ENCODE measurements at regions not wholly inside any gene's neighbourhood (a gene's known extent, or its start where the extent isn't known, plus 50 kb on each side); places are given as distances from the start of the nearest gene placed in this dataset.

DNA sequence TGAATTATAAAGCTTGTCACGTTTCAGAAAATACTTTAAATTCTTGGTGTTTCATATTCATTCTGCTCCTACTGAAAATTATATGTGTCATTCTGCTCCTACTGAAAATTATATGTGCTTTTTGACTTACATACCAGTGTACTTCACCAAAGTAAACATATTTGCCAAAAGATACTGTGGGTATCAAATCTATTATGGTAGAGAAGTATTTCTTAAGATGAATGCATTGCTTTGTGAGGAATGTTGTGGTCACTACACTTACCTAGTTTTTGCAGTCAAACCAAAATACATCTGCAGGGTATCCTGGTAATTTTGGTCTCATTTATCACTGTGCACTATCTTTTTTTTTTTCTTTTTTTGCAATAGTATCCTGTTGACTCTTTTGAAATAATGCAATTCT, 287.7 kb upstream of the MAD2L1 start:
- H3K4me1 ChIP-seq (ENCODE audit: control insufficient read depth, insufficient read depth, low read length): no peaks in the 10 kb centered on the region
- no peak overlapping the region for H3K27ac ChIP-seq (ENCODE audit: low read depth, low read length)
- no peaks in the 10 kb centered on the region for H3K27me3 ChIP-seq (ENCODE audit: control insufficient read depth, insufficient read depth, low read length)
- no peaks in the 10 kb centered on the region for H3K36me3 ChIP-seq (ENCODE audit: control insufficient read depth, insufficient read depth, low read length)
- H3K4me3 ChIP-seq (ENCODE audit: low read depth, low read length): no peak overlapping the region
- H3K9me3 ChIP-seq (ENCODE audit: control insufficient read depth, insufficient read depth, low read length): no peaks in the 10 kb centered on the region
- no peak overlapping the region for H3K9ac ChIP-seq (ENCODE audit: low read depth, low read length)

- Histone ChIP-seq H3K4me3 (ENCODE audit: low read depth, low read length) (no peak overlapping the region), H3K4me1 (ENCODE audit: control insufficient read depth, insufficient read depth, low read length) (no peaks in the 10 kb centered on the region), H3K27me3 (ENCODE audit: control insufficient read depth, insufficient read depth, low read length) (no peaks in the 10 kb centered on the region), H3K27ac (ENCODE audit: low read depth, low read length) (no peak overlapping the region), H3K36me3 (ENCODE audit: control insufficient read depth, insufficient read depth, low read length) (no peaks in the 10 kb centered on the region), H3K9me3 (ENCODE audit: control insufficient read depth, insufficient read depth, low read length) (no peaks in the 10 kb centered on the region), H3K9ac (ENCODE audit: low read depth, low read length) (no peak overlapping the region)
Measured at GRCh38 chr4:120353235-120353634, 286.6 kb upstream of the MAD2L1 start.

- H3K9ac ChIP-seq (ENCODE audit: low read depth, low read length): no peak overlapping the region
- H3K4me1 ChIP-seq (ENCODE audit: control insufficient read depth, insufficient read depth, low read length): no peaks in the 10 kb centered on the region
- no peaks in the 10 kb centered on the region for H3K36me3 ChIP-seq (ENCODE audit: control insufficient read depth, insufficient read depth, low read length)
- H3K9me3 ChIP-seq (ENCODE audit: control insufficient read depth, insufficient read depth, low read length): no peaks in the 10 kb centered on the region
- no peaks in the 10 kb centered on the region for H3K27me3 ChIP-seq (ENCODE audit: control insufficient read depth, insufficient read depth, low read length)
- H3K4me3 ChIP-seq (ENCODE audit: low read depth, low read length): no peak overlapping the region
- no peak overlapping the region for H3K27ac ChIP-seq (ENCODE audit: low read depth, low read length)
Measured at GRCh38 chr4:120352739-120353138, 286.1 kb upstream of the MAD2L1 start.

DNA sequence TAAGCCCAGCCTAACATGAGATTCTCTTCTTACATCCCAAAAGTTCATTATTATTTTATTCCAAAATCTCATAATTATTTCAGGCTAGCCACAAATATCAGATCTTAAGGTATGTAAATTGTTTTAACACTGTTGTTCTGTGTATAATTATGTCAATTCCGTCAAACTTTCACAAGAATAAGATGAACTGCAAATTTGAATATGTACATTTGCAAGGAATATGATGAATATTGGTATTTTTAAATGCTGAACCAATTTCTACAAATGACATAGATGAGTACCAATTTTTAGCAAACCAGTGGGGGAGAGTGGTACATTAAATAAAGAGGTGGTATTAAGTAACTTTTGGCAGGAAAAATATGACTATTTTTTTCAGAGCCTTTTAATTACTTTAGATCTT, 282.3 kb upstream of the MAD2L1 start:
- Histone ChIP-seq H3K4me3 (ENCODE audit: low read depth, low read length) (no peak overlapping the region), H3K27me3 (ENCODE audit: control insufficient read depth, insufficient read depth, low read length) (no peaks in the 10 kb centered on the region), H3K4me1 (ENCODE audit: control insufficient read depth, insufficient read depth, low read length) (no peaks in the 10 kb centered on the region), H3K36me3 (ENCODE audit: control insufficient read depth, insufficient read depth, low read length) (no peaks in the 10 kb centered on the region), H3K27ac (ENCODE audit: low read depth, low read length) (no peak overlapping the region), H3K9ac (ENCODE audit: low read depth, low read length) (no peak overlapping the region), H3K9me3 (ENCODE audit: control insufficient read depth, insufficient read depth, low read length) (no peaks in the 10 kb centered on the region)

GRCh38 chr4:120348521-120348920, 281.9 kb upstream of the MAD2L1 start:
- Histone ChIP-seq H3K9ac (ENCODE audit: low read depth, low read length) (no peak overlapping the region), H3K27me3 (ENCODE audit: control insufficient read depth, insufficient read depth, low read length) (no peaks in the 10 kb centered on the region), H3K36me3 (ENCODE audit: control insufficient read depth, insufficient read depth, low read length) (no peaks in the 10 kb centered on the region), H3K4me3 (ENCODE audit: low read depth, low read length) (no peak overlapping the region), H3K9me3 (ENCODE audit: control insufficient read depth, insufficient read depth, low read length) (no peaks in the 10 kb centered on the region), H3K27ac (ENCODE audit: low read depth, low read length) (no peak overlapping the region), H3K4me1 (ENCODE audit: control insufficient read depth, insufficient read depth, low read length) (no peaks in the 10 kb centered on the region)

DNA sequence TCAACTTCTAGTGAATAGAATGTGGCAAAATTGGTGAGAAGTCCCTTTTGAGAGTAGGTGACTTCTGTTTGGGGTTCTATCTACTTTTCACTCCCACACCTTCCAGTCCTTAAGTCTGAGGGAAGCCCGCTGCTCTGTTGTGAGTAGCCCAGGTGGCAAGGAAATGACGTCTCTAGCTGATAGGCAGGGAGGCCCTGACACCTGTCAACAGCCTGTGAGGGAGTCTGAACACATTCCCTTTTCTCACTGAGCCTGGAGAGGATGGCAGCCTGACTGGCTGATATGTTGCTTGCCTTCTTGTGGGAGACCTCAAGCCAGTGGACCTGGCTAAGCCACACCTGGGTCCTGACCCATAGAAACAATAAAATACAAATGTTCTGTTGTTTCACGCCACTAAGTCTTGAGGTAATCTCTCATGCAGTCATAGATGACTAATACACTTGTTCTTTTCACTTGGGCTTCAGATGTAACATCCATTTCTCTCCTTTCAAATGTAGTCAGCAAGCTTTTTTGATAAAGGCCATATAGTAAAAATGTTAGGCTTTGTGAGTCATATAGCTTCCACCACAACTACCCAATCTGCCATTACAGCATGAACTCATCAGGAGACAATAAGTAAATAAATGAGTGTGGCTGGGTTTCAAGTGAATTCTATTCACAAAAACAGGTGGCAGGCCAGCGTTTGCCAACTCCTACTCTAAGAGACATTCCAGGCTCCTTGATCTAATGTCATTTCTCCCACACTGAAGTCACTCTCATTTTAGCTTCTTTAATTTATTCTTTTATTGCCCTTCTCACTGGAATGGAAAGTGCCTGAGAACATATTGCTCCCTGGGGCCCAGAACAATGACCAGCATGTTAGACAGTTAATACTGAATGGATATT, 265.1 kb upstream of the MAD2L1 start:
- Histone ChIP-seq H3K9me3 (ENCODE audit: control insufficient read depth, insufficient read depth, low read length) (no peaks in the 10 kb centered on the region), H3K27me3 (ENCODE audit: control insufficient read depth, insufficient read depth, low read length) (no peaks in the 10 kb centered on the region), H3K9ac (ENCODE audit: low read depth, low read length) (no peak overlapping the region), H3K27ac (ENCODE audit: low read depth, low read length) (no peak overlapping the region), H3K4me1 (ENCODE audit: control insufficient read depth, insufficient read depth, low read length) (peaks cover 3% of the 10 kb centered on the region; the same call in 1 of the 2 replicates), H3K36me3 (ENCODE audit: control insufficient read depth, insufficient read depth, low read length) (no peaks in the 10 kb centered on the region), H3K4me3 (ENCODE audit: low read depth, low read length) (no peak overlapping the region)

- Histone ChIP-seq H3K27me3 (ENCODE audit: control insufficient read depth, insufficient read depth, low read length) (no peaks in the 10 kb centered on the region), H3K36me3 (ENCODE audit: control insufficient read depth, insufficient read depth, low read length) (no peaks in the 10 kb centered on the region), H3K9me3 (ENCODE audit: control insufficient read depth, insufficient read depth, low read length) (no peaks in the 10 kb centered on the region), H3K4me3 (ENCODE audit: low read depth, low read length) (no peak overlapping the region), H3K27ac (ENCODE audit: low read depth, low read length) (no peak overlapping the region), H3K9ac (ENCODE audit: low read depth, low read length) (no peak overlapping the region), H3K4me1 (ENCODE audit: control insufficient read depth, insufficient read depth, low read length) (peaks cover 3% of the 10 kb centered on the region; the same call in 1 of the 2 replicates)
Measured at GRCh38 chr4:120329386-120329785, 262.7 kb upstream of the MAD2L1 start.

DNA sequence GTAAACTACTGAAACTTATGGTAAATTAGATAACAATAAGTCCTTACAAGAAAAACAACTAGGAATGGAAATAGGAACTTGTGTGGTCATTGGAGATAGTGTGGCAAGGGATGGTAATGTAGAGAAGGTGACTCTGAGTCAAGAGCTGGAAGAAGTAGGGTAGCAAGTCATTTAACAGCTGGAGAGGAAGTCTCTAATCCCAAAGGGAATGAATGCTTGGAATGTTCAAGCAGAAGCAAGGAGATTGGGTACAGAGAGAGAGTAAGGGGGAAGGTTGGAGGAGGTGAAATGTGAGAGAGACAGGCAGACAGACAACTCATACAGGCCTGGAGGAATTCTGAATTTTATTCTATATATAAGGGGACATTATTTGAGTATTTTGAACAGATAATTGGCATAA, 260.6 kb upstream of the MAD2L1 start:
- peaks cover 3% of the 10 kb centered on the region; the same call in 1 of the 2 replicates for H3K4me1 ChIP-seq (ENCODE audit: control insufficient read depth, insufficient read depth, low read length)
- H3K27ac ChIP-seq (ENCODE audit: low read depth, low read length): no peak overlapping the region
- no peaks in the 10 kb centered on the region for H3K27me3 ChIP-seq (ENCODE audit: control insufficient read depth, insufficient read depth, low read length)
- H3K9ac ChIP-seq (ENCODE audit: low read depth, low read length): no peak overlapping the region
- H3K4me3 ChIP-seq (ENCODE audit: low read depth, low read length): no peak overlapping the region
- H3K9me3 ChIP-seq (ENCODE audit: control insufficient read depth, insufficient read depth, low read length): no peaks in the 10 kb centered on the region
- H3K36me3 ChIP-seq (ENCODE audit: control insufficient read depth, insufficient read depth, low read length): no peaks in the 10 kb centered on the region

- H3K4me1 ChIP-seq (ENCODE audit: control insufficient read depth, insufficient read depth, low read length): no peaks in the 10 kb centered on the region
- H3K9ac ChIP-seq (ENCODE audit: low read depth, low read length): no peak overlapping the region
- H3K27me3 ChIP-seq (ENCODE audit: control insufficient read depth, insufficient read depth, low read length): no peaks in the 10 kb centered on the region
- H3K4me3 ChIP-seq (ENCODE audit: low read depth, low read length): no peak overlapping the region
- H3K9me3 ChIP-seq (ENCODE audit: control insufficient read depth, insufficient read depth, low read length): no peaks in the 10 kb centered on the region
- H3K27ac ChIP-seq (ENCODE audit: low read depth, low read length): no peak overlapping the region
- no peaks in the 10 kb centered on the region for H3K36me3 ChIP-seq (ENCODE audit: control insufficient read depth, insufficient read depth, low read length)
Measured at GRCh38 chr4:120319046-120319767, 252.6 kb upstream of the MAD2L1 start.

DNA sequence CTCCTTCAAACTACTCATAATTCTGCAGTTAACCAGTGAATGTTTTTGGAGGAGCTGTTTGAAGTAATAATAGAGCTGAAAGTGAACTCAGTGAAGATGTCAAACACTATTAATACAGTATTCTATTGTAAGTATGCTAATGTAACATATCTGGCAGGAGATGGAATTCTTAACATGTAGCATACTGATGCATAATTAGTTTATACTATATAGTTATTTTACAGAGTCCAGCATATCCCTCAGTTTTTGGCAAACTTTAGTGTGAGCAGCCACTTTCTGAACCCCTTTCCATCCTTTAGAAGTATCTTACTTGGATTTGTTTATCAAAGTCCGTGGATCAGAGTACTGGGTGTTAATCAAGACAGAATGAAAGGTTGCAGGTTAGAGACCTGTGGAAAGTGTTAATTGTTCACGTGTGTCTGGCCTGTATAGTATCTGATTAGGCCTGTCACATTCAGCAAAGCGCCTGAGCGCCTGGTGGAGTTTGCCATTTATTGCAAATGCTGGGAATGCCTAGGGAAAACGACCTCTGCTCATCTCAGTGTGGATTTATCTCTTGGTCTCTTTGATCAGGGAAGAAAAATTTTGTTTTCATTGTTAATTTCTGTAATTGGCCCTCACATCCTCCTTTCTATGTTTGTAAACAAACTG, 251.7 kb upstream of the MAD2L1 start:
- Histone ChIP-seq H3K27me3 (ENCODE audit: control insufficient read depth, insufficient read depth, low read length) (no peaks in the 10 kb centered on the region), H3K4me3 (ENCODE audit: low read depth, low read length) (no peak overlapping the region), H3K36me3 (ENCODE audit: control insufficient read depth, insufficient read depth, low read length) (no peaks in the 10 kb centered on the region)

GRCh38 chr4:120317713-120318112, 251.1 kb upstream of the MAD2L1 start:
- no peaks in the 10 kb centered on the region for H3K27me3 ChIP-seq (ENCODE audit: control insufficient read depth, insufficient read depth, low read length)
- no peaks in the 10 kb centered on the region for H3K9me3 ChIP-seq (ENCODE audit: control insufficient read depth, insufficient read depth, low read length)
- H3K36me3 ChIP-seq (ENCODE audit: control insufficient read depth, insufficient read depth, low read length): no peaks in the 10 kb centered on the region
- no peak overlapping the region for H3K27ac ChIP-seq (ENCODE audit: low read depth, low read length)
- H3K9ac ChIP-seq (ENCODE audit: low read depth, low read length): no peak overlapping the region
- no peaks in the 10 kb centered on the region for H3K4me1 ChIP-seq (ENCODE audit: control insufficient read depth, insufficient read depth, low read length)
- H3K4me3 ChIP-seq (ENCODE audit: low read depth, low read length): no peak overlapping the region

More for the DNA sequence above, 251.7 kb upstream of the MAD2L1 start:
- H3K4me1 ChIP-seq (ENCODE audit: control insufficient read depth, insufficient read depth, low read length): no peaks in the 10 kb centered on the region
- no peak overlapping the region for H3K27ac ChIP-seq (ENCODE audit: low read depth, low read length)
- no peaks in the 10 kb centered on the region for H3K9me3 ChIP-seq (ENCODE audit: control insufficient read depth, insufficient read depth, low read length)
- no peak overlapping the region for H3K9ac ChIP-seq (ENCODE audit: low read depth, low read length)

Data from HUES48 (cell line).